NCI-H82 treated with DMSO at 0.1 percent for 48 hours (cell line): ENCODE measurements at regions not wholly inside any gene's neighbourhood (a gene's known extent, or its start where the extent isn't known, plus 50 kb on each side); places are given as distances from the start of the nearest gene placed in this dataset.
A peak's percentile ranks its signal among the peaks of the same experiment; 100 is the strongest.

Experiments
- DNase-seq: peaks from one replicate; lab custom pipeline; 2025; ENCODE audit not compliant: unreplicated experiment; lab: John Stamatoyannopoulos, UW

DNA sequence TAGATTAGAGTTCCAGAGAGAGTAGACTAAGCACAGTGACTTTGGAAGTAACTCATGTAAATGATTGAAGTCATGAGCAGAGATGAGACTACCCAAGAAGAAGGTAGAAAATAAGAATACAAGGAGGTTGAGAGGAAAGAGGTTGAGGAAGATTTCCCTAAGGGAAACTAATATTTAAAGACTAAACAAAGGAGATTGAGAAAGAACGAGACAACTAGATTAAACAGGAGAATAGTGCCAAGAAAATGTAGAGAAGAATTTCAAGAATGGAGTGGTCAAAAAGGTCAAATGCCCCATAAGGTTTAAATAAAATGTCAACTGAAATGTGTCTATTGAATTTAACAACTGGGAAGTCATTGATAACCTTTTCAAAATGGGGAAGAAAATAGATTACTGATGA, 59.0 kb downstream of the RPS29 start:
- DNase-seq = no peak

- DNase-seq = no peak
Observed at GRCh38 chr14:49526101-49526500, 60.1 kb downstream of the RPS29 start.

DNA sequence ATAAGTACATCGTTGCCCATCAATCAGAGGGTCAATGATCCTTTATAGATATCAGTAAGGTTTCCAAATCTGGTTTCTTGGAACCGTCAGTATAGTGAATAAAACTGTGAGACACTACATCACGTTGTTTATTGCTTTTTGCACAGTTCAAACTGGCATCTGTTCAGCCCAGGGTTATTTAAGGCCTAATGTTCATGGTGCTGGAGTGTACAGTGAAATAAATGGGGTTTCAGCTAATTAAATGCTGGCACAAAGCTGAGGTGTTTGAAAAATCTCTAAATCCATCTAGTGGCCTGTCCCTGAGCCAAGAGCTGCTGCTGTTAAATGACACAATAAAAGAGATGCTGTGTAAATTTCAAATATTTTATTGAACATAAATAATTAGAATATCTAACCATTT, 69.9 kb downstream of the RPS29 start:
- no peak for DNase-seq

- no peak for DNase-seq
Observed at GRCh38 chr14:49512571-49512970, 73.6 kb downstream of the RPS29 start.

- DNase-seq = no peak
Observed at GRCh38 chr14:49512147-49512551, 74.0 kb downstream of the RPS29 start.

DNA sequence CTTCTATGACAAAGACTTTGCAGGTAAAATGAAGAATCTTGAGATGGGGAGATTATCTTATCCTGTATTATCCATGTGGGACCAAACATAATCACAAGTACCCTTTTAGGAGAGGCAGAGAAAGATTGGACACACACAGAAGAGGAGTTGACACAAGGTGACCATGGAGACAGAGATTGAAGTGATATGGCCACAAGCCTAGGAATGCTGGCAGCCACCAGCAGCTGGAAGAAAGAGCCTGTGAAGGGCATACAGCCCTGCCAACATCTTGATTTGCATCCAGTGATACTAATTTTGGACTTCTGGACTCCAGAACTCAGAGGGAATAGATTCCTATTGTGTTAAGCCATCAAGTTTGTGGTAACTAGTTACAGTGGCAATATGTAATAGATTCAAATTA, 78.1 kb downstream of the RPS29 start:
- no peak for DNase-seq

DNA sequence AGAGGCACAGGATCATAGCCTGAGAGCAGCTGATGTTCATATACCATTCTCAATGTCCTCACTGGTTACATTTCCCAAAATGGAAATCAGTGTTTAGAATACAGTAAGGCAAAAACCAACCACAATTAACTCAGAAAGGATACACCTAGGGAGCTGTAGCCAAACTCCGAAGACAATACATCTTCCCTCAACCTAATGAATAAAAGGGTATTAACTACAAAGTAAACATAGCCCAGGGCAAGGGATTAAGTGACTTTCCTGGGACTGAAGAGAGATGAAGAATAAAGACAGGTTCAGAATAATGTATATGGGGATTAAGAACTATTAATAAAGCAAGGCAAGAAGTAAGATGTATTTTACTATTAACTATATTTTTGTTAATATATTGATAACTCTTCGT, 79.5 kb downstream of the RPS29 start:
- no peak for DNase-seq

GRCh38 chr14:49505041-49505766, 81.0 kb downstream of the RPS29 start:
- DNase-seq = no peak

DNA sequence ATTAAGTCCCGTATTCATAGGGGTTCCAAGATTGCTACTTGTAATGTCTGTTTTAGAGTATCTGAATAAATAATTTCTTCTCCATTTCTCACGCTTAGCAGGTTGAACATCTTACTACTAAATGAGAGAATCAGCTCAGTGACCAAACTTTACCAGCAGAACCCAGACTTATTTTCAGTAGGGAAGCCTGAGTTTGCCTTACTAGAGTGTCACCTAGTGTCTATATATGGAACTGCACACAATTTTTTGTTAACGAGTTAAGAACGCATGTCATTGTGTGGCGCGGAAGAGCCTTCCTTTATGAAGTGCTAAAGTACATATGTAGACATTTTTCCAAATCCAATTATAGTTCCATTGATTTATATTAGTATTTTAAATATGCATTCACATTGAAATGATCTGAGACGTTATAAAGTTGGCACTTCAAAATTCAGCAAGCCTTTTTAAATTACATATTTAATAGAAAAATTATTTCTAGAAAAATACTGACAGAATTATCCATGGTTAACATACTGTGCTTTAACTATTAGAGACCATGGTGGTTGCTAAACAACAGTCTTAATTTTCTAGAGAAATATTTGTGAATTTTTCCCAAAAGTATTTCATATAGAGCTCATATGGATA, 88.3 kb downstream of the RPS29 start:
- DNase-seq = peak; percentile 60

GRCh38 chr14:49497267-49497666, 88.9 kb downstream of the RPS29 start:
- no peak for DNase-seq

DNA sequence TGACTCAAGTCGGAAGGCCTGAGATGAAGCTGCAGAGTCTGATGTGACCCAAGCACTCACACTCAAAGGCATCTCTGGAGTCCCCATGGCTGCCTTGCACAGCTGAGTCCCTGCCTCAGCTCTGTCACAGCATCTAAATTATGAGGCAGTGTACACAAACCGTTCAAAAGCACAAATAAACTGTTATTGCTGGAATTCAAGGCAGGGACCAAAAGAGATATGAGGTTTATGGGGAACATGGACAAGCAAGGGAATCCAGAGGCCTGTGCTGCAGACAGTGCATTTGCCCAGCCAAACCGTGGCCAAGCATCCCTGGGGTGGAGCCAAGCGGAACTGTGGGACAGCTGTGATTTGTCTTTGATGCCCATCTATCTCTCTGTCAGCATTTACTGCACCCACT, 91.3 kb downstream of the RPS29 start:
- DNase-seq = no peak

DNA sequence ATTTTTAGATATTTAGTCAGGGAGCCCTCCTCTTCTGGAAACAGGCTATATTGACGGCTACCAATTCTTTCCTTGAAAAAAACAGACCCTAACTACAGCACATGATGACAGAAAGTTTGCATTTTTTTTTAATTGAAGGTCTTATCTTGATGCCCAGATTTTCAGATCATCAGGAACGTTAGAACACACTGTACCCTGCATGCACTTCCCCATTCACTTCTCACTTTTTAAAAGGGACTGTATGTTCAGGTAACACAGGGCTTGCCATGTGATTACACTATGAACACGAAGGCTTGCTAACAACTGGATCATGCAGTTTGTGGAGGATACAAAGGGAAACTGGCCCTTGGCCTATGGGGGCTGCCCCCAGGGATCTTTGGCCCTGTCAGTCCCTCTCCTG, 92.6 kb downstream of the RPS29 start:
- DNase-seq = no peak

- no peak for DNase-seq
Observed at GRCh38 chr14:49492151-49492550, 94.0 kb downstream of the RPS29 start.

- no peak for DNase-seq
Observed at GRCh38 chr14:49489341-49489740, 96.8 kb downstream of the RPS29 start.

- DNase-seq = no peak
Observed at GRCh38 chr14:49487238-49487637, 98.9 kb downstream of the RPS29 start.

DNA sequence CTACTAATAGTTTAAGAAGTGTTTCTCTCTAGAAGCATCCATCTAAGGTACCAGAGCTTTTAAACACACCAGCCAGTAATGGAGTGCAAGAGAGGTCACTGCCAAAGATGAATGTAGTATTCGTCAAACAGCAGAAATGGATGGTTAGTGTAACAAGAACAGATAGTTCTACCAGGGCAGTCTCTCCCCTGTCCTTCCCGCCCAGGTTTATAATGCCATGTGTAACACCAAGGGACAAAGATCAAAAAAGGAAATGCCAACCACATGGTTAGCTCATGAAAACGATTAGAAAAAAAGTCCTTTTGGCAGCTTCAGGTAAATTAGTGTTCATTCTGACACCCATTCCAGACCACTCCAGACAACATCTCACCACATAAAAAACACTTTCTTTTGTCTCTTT, 100.9 kb downstream of the RPS29 start:
- no peak for DNase-seq

- DNase-seq = no peak
Observed at GRCh38 chr14:49484180-49484579, 102.0 kb downstream of the RPS29 start.

- DNase-seq = no peak
Observed at GRCh38 chr14:49483268-49483667, 102.9 kb downstream of the RPS29 start.

DNA sequence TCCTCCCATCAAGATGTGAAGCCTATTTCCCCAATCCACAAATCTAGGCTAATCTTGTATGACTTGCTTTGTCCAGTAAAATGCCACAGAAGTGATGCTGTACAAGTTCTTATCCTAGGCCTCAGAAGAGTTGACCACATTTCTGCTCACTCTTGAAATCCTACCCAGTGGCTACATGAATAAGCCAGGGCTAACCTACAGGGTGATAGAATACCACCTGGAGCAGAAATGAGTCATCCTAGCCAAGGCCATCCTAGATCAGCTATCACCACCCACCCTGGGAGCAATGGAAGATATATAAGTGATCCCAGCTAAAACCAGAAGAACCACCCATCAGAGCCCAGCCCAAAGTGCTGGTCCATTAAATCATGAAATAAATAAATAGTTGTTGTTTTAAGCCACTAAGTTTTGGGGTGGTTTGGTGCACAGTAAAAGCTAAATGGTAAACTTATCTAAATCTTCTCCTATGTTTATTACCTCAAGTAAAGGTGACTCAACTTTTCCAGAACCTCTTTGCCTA, 105.1 kb downstream of the RPS29 start:
- DNase-seq = no peak

GRCh38 chr14:49480053-49480760, 106.0 kb downstream of the RPS29 start:
- no peak for DNase-seq

DNA sequence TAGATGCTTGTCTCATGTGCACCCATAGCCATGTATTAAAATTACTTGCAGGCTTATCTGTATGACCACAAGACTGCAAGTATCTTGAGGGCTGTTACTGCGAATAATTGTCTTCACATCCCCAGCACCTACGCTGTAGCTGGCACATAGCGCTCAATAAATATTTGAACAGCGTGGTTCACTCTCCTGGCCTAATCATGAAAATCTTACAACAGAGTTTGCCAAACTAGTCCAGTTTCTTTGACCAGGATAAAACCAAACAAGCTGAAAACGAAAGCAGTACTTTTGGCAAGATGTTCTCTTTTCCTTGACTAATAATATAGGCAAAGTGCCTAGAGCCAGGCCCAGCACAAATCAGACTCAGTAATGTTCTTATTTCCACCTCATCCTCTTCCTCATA, 106.7 kb downstream of the RPS29 start:
- DNase-seq = no peak

GRCh38 chr14:49478784-49479183, 107.4 kb downstream of the RPS29 start:
- DNase-seq = no peak
